GM06990 (cell line): ENCODE measurements at regions not wholly inside any gene's neighbourhood (a gene's known extent, or its start where the extent isn't known, plus 50 kb on each side); places are given as distances from the start of the nearest gene placed in this dataset.

Experiments used
- DNase-seq: peaks from one replicate; pipeline ENCODE4 v3.0.0-alpha.2; 2011; ENCODE audit not compliant: insufficient read length; ENCODE audit errors: extremely low read depth
- H3K27me3 ChIP-seq: replicated peaks from 2 replicates; pipeline ENCODE4 v1.6.0; 2011; ENCODE audit warnings: low read length; ENCODE audit not compliant: control insufficient read depth, insufficient read depth
- H3K36me3 ChIP-seq: 2 replicates; pipeline ENCODE4 v1.5.1; 2011; ENCODE audit warnings: low read length; ENCODE audit not compliant: control insufficient read depth, insufficient read depth
- H3K4me3 ChIP-seq: replicated peaks from 2 replicates; pipeline ENCODE4 v1.5.1; 2011; ENCODE audit warnings: low read depth, mild to moderate bottlenecking, control low read depth, low read length
- CTCF ChIP-seq: IDR thresholded peaks from 2 replicates; pipeline ENCODE4 v1.5.1; 2011; ENCODE audit warnings: low read length, control low read depth, mild to moderate bottlenecking, inconsistent platforms; ENCODE audit not compliant: insufficient read depth, poor library complexity, severe bottlenecking

- DNase-seq: no peak
- H3K27me3 ChIP-seq: no peaks in the 10 kb centered on the region; the same call in 1 of the 2 replicates
Observed at GRCh38 chr2:128716299-128716721, 397.6 kb upstream of the HS6ST1 start.

GRCh38 chr2:128717758-128718710, 399.4 kb upstream of the HS6ST1 start:
- Histone ChIP-seq H3K4me3 (no peak overlapping the region), H3K36me3 (no peaks in the 10 kb centered on the region), H3K27me3 (no peaks in the 10 kb centered on the region; the same call in 1 of the 2 replicates)
- DNase-seq: no peak
- no peak for TF ChIP-seq CTCF

More at GRCh38 chr2:128716299-128716721, 397.6 kb upstream of the HS6ST1 start:
- TF ChIP-seq CTCF: no peak
- H3K36me3 ChIP-seq: no peaks in the 10 kb centered on the region
- no peak overlapping the region for H3K4me3 ChIP-seq

- no peaks in the 10 kb centered on the region for H3K36me3 ChIP-seq
- H3K27me3 ChIP-seq: no peaks in the 10 kb centered on the region; the same call in 1 of the 2 replicates
- H3K4me3 ChIP-seq: no peak overlapping the region
- no peak for TF ChIP-seq CTCF
- no peak for DNase-seq
Observed at GRCh38 chr2:128720080-128721022, 401.7 kb upstream of the HS6ST1 start.

GRCh38 chr2:128721096-128721495, 402.4 kb upstream of the HS6ST1 start:
- no peak overlapping the region for H3K4me3 ChIP-seq
- H3K27me3 ChIP-seq: no peaks in the 10 kb centered on the region; the same call in 1 of the 2 replicates
- DNase-seq: no peak
- no peak for TF ChIP-seq CTCF
- no peaks in the 10 kb centered on the region for H3K36me3 ChIP-seq

GRCh38 chr2:128722489-128722888, 403.8 kb upstream of the HS6ST1 start:
- Histone ChIP-seq H3K27me3 (no peaks in the 10 kb centered on the region; the same call in 1 of the 2 replicates), H3K4me3 (no peak overlapping the region), H3K36me3 (no peaks in the 10 kb centered on the region)
- no peak for DNase-seq
- TF ChIP-seq CTCF: no peak
